NCI-H226 (cell line): ENCODE measurements at regions not wholly inside any gene's neighbourhood (a gene's known extent, or its start where the extent isn't known, plus 50 kb on each side); places are given as distances from the start of the nearest gene placed in this dataset.

Experiments
- DNase-seq: peaks from one replicate; pipeline ENCODE4 v3.0.0-alpha.2; 2015

- no peak for DNase-seq
These were observed 544.9 kb upstream of the CITED2 start for GRCh38 chr6:139919107-139920026.

DNA sequence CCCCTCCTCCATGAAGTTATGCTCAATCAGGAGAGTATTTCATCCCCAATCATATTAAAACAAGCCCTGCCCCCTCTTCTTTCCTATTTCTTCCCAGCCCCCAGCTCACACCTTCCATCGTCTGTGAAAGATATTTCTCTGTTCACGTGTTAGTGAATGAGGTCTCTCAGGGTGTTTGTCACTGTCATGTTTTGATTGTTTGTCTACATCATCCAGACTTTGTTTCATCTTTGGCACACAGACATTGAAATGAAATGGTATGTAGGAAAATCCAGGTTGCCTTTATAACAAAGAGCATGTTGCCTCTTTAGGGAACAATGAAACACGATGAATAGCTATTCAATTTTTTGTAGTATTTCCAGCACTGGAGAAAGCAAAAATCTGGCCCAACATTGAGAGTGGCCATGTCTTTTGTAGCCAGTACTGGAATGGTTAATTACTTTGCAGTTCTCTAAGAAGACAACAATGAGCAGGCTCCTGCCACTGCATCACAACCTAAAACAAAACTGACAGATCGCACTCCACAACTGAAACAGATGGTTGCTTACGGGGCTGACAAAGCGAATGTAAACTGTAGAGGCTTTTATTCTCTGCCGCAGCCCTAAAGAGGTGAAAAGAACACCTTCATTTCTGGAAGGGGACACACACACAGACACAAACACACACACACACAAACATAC, 543.6 kb upstream of the CITED2 start:
- DNase-seq = no peak

DNA sequence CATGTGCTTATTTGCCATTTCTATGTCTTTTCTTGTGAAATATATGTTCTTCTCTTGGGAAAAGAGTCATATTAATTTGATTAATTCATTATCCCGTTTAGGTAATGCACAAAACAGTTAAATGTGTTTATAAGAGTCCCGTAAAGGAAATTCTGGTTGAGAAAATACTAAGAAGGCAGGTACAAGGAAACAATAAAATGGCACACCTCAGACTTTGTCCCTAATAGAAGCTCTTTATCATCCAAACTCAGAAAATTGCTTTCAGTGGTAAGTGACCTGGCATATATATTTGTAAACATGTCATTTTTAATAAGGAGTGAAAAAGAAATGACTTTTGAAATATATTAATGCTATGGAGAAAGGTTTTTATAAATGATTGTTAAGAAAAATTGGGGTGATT, 540.5 kb upstream of the CITED2 start:
- no peak for DNase-seq

DNA sequence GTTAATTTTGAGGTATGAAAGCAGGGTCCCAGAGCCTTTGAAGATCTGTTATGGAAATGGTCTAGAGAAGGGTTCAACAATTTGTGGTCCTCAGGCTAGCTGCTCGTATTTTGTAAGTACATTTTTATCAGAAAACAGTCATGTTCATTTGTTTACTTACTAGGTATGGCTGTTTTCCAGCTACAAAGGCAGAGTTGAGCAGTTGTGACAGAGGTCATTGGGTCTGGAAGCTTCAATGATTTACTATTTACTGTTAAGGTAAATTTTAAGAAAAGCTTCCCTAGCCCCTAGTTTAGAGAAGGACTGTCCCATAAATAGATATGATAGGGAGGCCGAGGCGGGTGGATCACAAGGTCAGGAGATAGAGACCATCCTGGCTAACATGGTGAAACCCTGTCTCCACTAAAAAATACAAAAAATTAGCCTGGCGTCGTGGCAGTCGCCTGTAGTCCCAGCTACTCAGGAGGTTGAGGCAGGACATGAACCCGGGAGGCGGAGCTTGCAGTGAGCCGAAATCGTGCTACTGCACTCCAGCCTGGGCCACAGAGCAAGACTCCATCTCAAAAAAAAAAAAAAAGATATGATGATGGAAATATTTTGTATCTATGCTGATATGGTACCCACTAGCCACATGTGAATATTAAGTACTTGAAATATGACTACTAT, 538.4 kb upstream of the CITED2 start:
- DNase-seq = no peak

DNA sequence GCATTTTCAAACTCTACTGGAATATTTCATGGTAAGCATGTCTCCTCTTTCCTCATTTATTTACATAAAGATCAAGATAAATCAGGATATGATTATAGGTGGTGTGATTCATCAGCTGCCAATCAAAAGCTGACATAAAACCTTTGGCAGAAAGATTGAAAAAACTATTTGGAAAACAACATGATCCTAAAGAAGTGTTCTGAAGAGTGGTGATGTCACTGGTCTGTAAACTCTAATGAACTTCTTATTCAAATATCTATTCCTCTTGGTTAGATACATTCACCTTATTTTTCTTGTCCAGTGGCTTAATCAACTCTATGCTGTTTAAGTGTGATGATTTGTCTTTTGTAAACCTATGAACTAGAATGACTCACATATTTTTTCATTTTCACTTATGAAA, 535.5 kb upstream of the CITED2 start:
- no peak for DNase-seq

DNA sequence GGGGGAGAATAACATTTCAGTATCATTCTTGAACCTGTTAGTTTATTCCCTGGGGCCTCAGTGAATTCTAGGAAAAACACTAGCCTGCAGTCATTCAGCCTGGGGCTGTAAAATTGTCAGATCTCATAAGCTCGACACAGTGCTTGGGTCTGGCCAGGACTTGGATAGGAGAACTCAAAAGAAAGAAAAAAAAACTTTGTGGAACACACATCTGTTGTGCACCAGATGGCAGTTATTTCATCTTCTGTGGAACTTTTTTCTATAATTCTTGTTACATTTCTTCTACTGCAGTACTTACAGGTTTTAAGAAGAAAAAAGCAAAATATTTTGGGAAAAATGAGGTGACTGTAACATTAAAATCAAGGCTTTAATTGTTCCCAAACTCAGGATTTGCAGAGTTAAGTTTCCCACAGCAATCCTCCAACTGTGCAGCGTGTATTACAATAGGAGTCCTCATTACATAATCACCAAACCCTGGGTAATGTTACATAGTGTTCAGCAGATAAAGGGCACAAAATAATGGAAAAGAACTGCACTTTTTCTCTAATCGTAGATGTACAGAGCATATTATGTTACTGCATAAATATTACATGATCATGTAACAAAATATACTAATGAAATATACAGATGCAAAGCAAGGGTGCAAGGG, 531.1 kb upstream of the CITED2 start:
- DNase-seq = no peak

- no peak for DNase-seq
These were observed 530.1 kb upstream of the CITED2 start for GRCh38 chr6:139904568-139904967.

DNA sequence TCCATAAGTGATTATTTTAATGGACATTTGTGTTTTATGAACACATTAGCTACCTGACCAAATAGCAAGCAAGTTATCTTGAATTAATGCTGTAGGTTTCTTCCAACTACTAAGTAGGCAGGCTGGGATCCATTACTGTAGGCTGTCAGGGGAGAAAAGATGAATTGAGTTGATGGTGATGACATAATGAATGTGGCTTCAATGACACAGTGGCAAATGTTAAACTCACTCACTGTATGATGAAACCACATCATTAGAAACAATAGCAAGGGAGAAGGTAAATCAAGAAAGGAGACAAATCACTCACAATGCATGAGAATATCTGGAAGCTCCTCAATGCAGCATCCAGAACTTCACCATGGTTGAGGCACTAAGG, 529.7 kb upstream of the CITED2 start:
- DNase-seq = no peak

- no peak for DNase-seq
These were observed 529.1 kb upstream of the CITED2 start for GRCh38 chr6:139903411-139904157.

GRCh38 chr6:139895205-139895793, 520.9 kb upstream of the CITED2 start:
- DNase-seq = no peak

DNA sequence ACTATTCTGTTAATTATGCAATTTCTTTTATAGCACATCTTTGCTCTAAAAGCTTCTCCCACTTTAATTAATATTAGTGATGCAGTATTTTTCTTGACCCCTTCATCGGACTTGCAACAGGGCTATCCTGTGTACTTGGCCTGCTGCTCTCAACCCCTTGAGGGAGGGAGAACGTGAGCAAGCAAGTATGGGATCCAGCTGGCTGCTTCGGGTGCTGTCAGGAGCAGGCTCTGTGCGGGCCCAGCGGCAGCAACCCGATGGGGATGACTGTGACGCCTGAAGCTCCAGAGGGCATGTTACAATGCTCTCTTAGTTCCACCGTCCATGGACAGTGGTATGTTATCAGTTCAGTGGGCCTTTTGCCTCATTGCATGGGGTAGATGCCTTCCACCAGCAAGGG, 519.8 kb upstream of the CITED2 start:
- DNase-seq = no peak

GRCh38 chr6:139891471-139891870, 517.0 kb upstream of the CITED2 start:
- DNase-seq = no peak

DNA sequence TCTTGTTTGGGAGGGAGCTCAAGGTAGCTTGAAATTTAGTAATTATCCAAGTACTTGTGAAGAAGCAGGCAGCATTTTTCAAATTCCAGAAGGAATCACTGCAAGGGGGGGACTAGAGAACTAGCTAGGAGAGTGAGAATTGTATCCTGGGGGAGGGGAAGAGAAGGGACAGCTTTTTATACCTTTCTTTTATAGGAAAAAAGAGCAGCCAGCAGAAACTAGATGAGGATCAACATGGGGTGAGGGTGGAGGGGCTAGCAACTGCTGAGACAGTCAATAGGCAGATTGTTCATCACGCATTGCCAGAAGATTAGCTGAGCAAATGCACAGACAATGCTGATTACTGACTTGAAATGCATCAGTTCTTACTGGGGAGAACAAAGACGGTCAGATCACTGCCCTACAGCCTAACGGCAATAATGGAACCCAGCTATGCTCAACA, 514.3 kb upstream of the CITED2 start:
- DNase-seq = no peak

DNA sequence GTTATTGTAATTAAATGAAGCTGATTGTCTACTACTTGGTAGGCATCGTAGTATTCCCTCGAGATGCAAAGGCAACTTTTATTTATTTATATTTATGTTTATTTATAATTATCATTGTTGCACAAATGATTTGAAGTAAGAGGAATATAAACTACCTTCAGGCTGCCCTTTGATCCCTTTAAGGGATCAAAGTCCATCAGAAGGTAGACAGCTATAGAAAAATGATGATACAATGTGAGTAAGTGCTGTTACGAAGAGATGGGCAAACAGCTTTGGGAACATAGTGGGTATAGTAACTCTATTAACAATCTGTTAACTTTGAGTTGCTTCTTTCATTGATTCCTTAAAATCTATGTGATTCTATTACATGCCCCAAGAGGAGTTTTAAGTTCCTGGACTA, 512.8 kb upstream of the CITED2 start:
- DNase-seq = no peak

GRCh38 chr6:139886396-139886795, 511.9 kb upstream of the CITED2 start:
- DNase-seq = no peak

DNA sequence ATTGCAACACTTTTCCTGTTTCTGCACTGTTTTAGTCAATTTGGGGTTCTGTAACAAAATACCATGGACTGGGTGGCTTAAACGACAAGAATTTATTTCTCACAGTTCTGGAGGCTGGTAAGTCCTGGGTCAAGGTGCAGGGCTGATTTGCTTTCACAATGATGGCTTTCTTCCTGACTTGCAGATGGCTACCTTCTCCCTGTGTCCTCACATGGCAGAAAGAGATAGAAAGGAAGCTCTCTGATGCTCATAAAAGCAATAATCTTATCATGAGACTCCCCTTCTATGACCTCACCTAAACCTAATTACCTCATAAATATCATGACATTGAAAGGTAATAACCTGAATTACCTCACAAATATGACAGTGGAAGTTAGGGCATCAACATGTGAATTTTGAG, 511.5 kb upstream of the CITED2 start:
- DNase-seq = no peak

DNA sequence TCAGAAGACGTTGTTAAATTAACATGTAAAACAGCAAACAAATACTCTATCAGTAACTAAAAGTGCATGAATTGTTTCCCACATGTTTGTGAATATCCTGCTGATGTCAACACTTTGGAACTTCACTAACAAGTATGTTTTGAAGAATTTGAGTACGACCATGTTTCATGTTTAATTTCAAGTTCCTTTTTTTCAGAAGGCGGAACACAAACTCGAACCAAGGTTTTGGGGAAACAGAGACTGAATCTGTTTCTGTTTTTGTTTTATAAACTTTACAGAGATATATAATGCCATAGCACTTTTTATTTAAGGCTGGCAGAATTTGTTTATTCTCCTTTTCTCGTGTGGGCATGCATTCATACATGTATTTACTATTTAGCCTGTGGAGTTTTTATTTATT, 509.3 kb upstream of the CITED2 start:
- DNase-seq = no peak

DNA sequence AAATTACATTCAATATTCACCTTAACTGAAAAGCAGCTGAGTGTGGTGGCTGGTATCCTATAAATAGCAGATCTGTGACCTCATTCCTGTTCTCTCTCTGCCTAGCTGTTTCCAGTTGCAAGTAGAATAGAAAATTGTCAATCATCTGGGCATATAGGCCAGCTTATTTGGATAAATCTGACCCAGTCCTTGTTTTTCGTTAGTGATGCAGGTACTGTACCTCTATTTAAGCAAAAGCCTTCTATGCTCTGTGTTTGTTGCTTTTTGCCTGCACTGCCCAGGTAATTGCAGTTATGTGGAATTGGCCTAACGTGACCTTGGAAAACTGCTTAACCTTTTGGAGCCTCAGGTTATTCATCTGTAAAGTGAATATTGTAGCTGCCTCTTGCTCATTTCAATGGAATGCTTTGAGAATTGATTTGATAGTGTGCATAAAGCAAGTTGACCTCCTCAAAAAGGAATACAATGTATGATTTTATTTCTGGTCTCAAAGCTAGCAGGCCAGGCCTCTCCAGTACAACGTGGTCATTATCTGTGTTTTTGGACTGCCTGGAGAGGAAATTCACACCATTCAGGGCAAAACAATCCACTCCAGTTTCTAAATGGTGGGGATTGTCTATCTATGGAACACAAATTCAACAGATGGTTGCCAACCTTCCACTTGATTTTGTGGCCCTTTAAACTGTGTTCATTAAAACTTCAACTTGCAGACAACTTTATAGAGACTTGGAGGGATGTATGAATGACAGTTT, 508.7 kb upstream of the CITED2 start:
- DNase-seq = no peak

DNA sequence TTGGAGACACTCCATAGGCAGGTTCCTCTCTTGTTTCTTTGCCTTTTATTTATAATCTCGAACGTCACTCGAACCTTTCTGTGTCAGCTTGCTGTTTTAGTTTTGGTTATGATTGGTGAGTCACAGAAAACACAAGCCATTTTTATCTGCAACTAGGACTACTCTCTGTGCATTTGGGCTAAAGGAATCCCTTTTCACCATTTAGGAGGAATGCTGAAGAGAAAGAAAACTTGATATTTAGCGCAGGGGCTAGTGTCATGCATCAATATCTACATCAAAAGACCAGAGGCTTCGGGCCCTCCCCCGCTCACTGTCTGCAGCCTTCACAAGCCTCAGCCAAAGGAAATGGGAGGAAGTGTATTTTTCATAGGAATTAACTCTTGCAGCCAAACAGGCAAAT, 507.8 kb upstream of the CITED2 start:
- no peak for DNase-seq

DNA sequence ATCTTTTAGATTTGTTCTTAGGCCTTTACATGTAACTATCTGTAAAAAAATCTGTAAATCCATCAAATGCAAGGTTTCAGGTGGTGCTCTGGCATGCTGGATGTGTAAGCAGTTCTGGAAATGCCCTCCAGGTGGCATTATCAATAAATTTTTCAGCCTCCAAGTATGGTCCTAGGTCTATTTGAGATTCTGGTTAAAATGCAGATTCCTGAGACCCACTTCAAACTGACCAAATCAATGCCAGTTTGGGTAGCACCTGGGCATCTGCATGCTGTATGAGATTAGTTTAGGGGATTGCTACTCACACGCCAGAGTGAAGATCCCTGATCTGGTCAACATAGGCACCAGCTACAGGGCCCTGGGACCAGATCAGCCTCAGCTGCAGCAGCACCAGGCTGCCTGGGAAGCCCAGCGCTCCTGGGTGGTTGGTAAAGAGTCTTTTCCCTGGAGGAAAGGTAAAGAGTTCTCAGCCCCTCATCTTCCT, 507.3 kb upstream of the CITED2 start:
- DNase-seq = no peak

- no peak for DNase-seq
These were observed 506.8 kb upstream of the CITED2 start for GRCh38 chr6:139881236-139881635.
